ENCODE measurements at regions not wholly inside any gene's neighbourhood (a gene's known extent, or its start where the extent isn't known, plus 50 kb on each side); places are given as distances from the start of the nearest gene placed in this dataset.

DNA sequence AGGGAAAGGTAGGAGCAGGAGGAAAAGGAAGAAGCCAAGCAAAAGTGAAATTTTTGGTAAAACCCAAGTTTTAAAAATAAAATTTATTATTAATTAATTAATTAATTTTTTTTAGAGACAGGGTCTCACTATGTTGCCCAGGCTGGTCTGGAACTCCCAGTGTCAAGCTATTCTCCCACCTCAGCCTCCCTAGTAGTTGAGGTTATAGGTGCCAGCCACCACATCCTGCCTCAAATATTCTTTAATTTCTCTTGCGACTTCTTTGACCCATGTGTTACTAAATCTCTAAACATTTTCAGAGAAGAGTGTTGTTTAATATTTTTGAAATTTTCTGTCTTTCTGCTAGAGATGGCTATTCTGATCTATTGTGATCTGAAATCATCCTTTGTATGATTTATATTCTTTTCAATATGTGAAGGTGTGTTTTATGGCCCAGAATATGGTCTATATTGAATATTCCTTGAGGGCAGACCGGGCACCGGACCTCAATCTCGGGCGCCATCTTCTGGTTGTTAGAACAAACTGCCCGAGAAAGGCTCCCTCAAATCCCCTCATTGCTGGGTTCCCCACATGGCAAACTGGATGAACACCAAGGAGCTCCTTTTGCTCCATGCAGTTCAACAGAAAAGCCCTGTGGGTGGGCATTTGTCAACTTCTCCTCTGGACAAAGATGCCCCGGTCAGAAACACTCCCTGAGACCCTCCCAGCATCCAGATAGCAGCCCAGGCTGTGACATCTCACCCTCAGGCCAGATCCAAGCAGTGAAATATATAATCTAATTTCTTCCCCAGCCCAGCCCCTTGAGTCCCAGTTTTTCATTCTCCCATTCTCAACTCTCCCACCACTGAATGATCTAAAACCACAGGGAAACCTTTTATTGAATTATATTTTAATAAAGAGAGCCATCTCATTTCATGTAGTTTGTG is 110.5 kb downstream of the ASCL4 start:
- ChIA-PET POLR2A (no interaction called here), CTCF (interaction anchor here (0.7 kb wide), 1 partner anchor 127 kb away, joined by 3 read pairs; no protein-coding TSS in a partner anchor)
- Histone ChIP-seq H3K4me3 (ENCODE audit: low read length) (no peak overlapping the region), H3K9me3 (ENCODE audit: control insufficient read depth in 2 of 3, low read length in 3 of 3) (no peaks in the 10 kb centered on the region), H3K4me1 (ENCODE audit: control insufficient read depth in 2 of 2, insufficient read depth in 2 of 2, low read length in 2 of 2) (no peaks in the 10 kb centered on the region), H3K27ac (ENCODE audit: low read depth, low read length) (no peak overlapping the region), H3K27me3 (ENCODE audit: control insufficient read depth in 2 of 2, insufficient read depth in 2 of 2, low read length in 2 of 2) (no peaks in the 10 kb centered on the region), H3K36me3 (ENCODE audit: control insufficient read depth in 2 of 3, insufficient read depth in 3 of 3, low read length in 3 of 3) (no peaks in the 10 kb centered on the region)
- DNase-seq, result peak in 5 of 9 donors; percentile 5 to 29 (median 13)
- intact Hi-C loops (cut with micrococcal nuclease), result loop anchor here (1.0 to 5.0 kb wide), 5 partner anchors 123 to 753 kb away; partner anchors contain the start of gene PRDM4 (in 2 of the 2)
- peaks cover 7 to 21% (median 13%) of the 10 kb centered on the region in 5 donors for H3K27me3 Mint-ChIP-seq
- H3K4me3 Mint-ChIP-seq, result no peak overlapping the region
- no peaks in the 10 kb centered on the region for H3K4me1 Mint-ChIP-seq
- H3K9me3 Mint-ChIP-seq, result no peaks in the 10 kb centered on the region
- H3K36me3 Mint-ChIP-seq, result no peaks in the 10 kb centered on the region
- H3K27ac Mint-ChIP-seq, result no peak overlapping the region
- peak; percentile 60 for ATAC-seq

- no peaks in the 10 kb centered on the region for H3K4me1 ChIP-seq (ENCODE audit: control insufficient read depth in 2 of 2, insufficient read depth in 2 of 2, low read length in 2 of 2)
- POLR2A ChIA-PET, result no interaction called here
- H3K9me3 Mint-ChIP-seq, result no peaks in the 10 kb centered on the region
- H3K27ac ChIP-seq (ENCODE audit: low read depth, low read length), result no peak overlapping the region
- CTCF ChIA-PET, result no interaction called here
- no peaks in the 10 kb centered on the region for H3K36me3 Mint-ChIP-seq
- no peak for DNase-seq
- no peak for ATAC-seq
- H3K27me3 Mint-ChIP-seq, result peaks cover 6 to 28% (median 23%) of the 10 kb centered on the region in 5 donors
- no peaks in the 10 kb centered on the region for H3K36me3 ChIP-seq (ENCODE audit: control insufficient read depth in 2 of 3, insufficient read depth in 3 of 3, low read length in 3 of 3)
- no peaks in the 10 kb centered on the region for H3K4me1 Mint-ChIP-seq
- intact Hi-C loops (cut with micrococcal nuclease), result loop anchor here (5.0 kb wide), 2 partner anchors 126 to 756 kb away; partner anchors contain the start of gene PRDM4 (in 1 of the 2)
- no peaks in the 10 kb centered on the region for H3K27me3 ChIP-seq (ENCODE audit: control insufficient read depth in 2 of 2, insufficient read depth in 2 of 2, low read length in 2 of 2)
- no peak overlapping the region for H3K4me3 ChIP-seq (ENCODE audit: low read length)
- no peak overlapping the region for H3K4me3 Mint-ChIP-seq
- H3K9me3 ChIP-seq (ENCODE audit: control insufficient read depth in 2 of 3, low read length in 3 of 3), result no peaks in the 10 kb centered on the region
- H3K27ac Mint-ChIP-seq, result no peak overlapping the region
Observed at GRCh38 chr12:107888789-107889188, 114.3 kb downstream of the ASCL4 start.

GRCh38 chr12:107891967-107892366 is 117.5 kb downstream of the ASCL4 start:
- ChIA-PET CTCF (no interaction called here), POLR2A (no interaction called here)
- Histone ChIP-seq H3K4me1 (ENCODE audit: control insufficient read depth in 2 of 2, insufficient read depth in 2 of 2, low read length in 2 of 2) (no peaks in the 10 kb centered on the region), H3K36me3 (ENCODE audit: control insufficient read depth in 2 of 3, insufficient read depth in 3 of 3, low read length in 3 of 3) (no peaks in the 10 kb centered on the region), H3K9me3 (ENCODE audit: control insufficient read depth in 2 of 3, low read length in 3 of 3) (no peaks in the 10 kb centered on the region), H3K27ac (ENCODE audit: low read depth, low read length) (no peak overlapping the region), H3K27me3 (ENCODE audit: control insufficient read depth in 2 of 2, insufficient read depth in 2 of 2, low read length in 2 of 2) (no peaks in the 10 kb centered on the region), H3K4me3 (ENCODE audit: low read length) (no peak overlapping the region)
- DNase-seq (no peak), ATAC-seq (no peak)
- Mint-ChIP-seq H3K36me3 (no peaks in the 10 kb centered on the region), H3K4me1 (no peaks in the 10 kb centered on the region), H3K9me3 (peaks cover 0 to 2% (median 0%) of the 10 kb centered on the region in 11 donors), H3K27ac (no peak overlapping the region), H3K4me3 (no peak overlapping the region), H3K27me3 (peaks cover 2 to 37% (median 23%) of the 10 kb centered on the region in 5 donors)
- intact Hi-C loops (cut with micrococcal nuclease), result no loop called here

DNA sequence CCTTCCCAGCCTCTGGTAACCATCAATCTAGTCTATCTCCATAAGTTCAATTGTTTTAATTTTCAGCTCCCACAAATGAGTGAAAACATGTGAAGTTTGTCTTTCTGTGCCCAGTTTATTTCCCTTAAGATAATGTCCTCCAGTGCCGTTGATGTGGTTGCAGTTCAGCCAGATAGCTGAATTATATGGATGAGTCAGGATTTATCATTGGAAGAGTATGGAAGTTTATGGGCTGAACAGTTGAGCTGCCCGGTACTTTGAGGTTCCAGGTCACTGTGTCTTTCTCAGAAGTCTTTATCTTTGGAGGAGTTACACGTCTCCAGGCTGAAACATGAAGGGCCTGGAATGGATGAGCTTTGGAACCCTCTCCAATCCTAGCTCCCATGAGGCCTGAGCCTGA is 120.1 kb downstream of the ASCL4 start:
- intact Hi-C loops (cut with micrococcal nuclease), result no loop called here
- ChIA-PET POLR2A (no interaction called here), CTCF (no interaction called here)
- Mint-ChIP-seq H3K27ac (no peak overlapping the region), H3K27me3 (peaks cover 7 to 33% (median 23%) of the 10 kb centered on the region in 5 donors), H3K9me3 (peaks cover 0 to 2% (median 0%) of the 10 kb centered on the region in 11 donors), H3K4me3 (no peak overlapping the region), H3K4me1 (no peaks in the 10 kb centered on the region), H3K36me3 (no peaks in the 10 kb centered on the region)
- Histone ChIP-seq H3K36me3 (ENCODE audit: control insufficient read depth in 2 of 3, insufficient read depth in 3 of 3, low read length in 3 of 3) (no peaks in the 10 kb centered on the region), H3K27ac (ENCODE audit: low read depth, low read length) (no peak overlapping the region), H3K4me1 (ENCODE audit: control insufficient read depth in 2 of 2, insufficient read depth in 2 of 2, low read length in 2 of 2) (no peaks in the 10 kb centered on the region), H3K27me3 (ENCODE audit: control insufficient read depth in 2 of 2, insufficient read depth in 2 of 2, low read length in 2 of 2) (no peaks in the 10 kb centered on the region), H3K9me3 (ENCODE audit: control insufficient read depth in 2 of 3, low read length in 3 of 3) (no peaks in the 10 kb centered on the region), H3K4me3 (ENCODE audit: low read length) (no peak overlapping the region)
- DNase-seq (no peak), ATAC-seq (no peak)

GRCh38 chr12:107895966-107896365 is 121.5 kb downstream of the ASCL4 start:
- Histone ChIP-seq H3K4me3 (ENCODE audit: low read length) (no peak overlapping the region), H3K27me3 (ENCODE audit: control insufficient read depth in 2 of 2, insufficient read depth in 2 of 2, low read length in 2 of 2) (no peaks in the 10 kb centered on the region), H3K9me3 (ENCODE audit: control insufficient read depth in 2 of 3, low read length in 3 of 3) (no peaks in the 10 kb centered on the region), H3K4me1 (ENCODE audit: control insufficient read depth in 2 of 2, insufficient read depth in 2 of 2, low read length in 2 of 2) (no peaks in the 10 kb centered on the region), H3K36me3 (ENCODE audit: control insufficient read depth in 2 of 3, insufficient read depth in 3 of 3, low read length in 3 of 3) (no peaks in the 10 kb centered on the region), H3K27ac (ENCODE audit: low read depth, low read length) (no peak overlapping the region)
- Mint-ChIP-seq H3K9me3 (peaks cover 0 to 2% (median 0%) of the 10 kb centered on the region in 11 donors), H3K4me1 (no peaks in the 10 kb centered on the region), H3K27me3 (peaks cover 14 to 46% (median 34%) of the 10 kb centered on the region in 5 donors), H3K36me3 (no peaks in the 10 kb centered on the region), H3K27ac (no peak overlapping the region), H3K4me3 (no peak overlapping the region)
- ATAC-seq (no peak), DNase-seq (no peak)
- intact Hi-C loops (cut with micrococcal nuclease), result no loop called here
- ChIA-PET CTCF (no interaction called here), POLR2A (no interaction called here)

GRCh38 chr12:107900588-107900987 is 126.1 kb downstream of the ASCL4 start:
- Mint-ChIP-seq H3K4me3 (no peak overlapping the region), H3K27me3 (peaks cover 38 to 73% (median 53%) of the 10 kb centered on the region in 5 donors), H3K27ac (no peak overlapping the region), H3K4me1 (peaks cover 0 to 8% (median 6%) of the 10 kb centered on the region in 7 donors), H3K9me3 (peaks cover 0 to 2% (median 0%) of the 10 kb centered on the region in 11 donors), H3K36me3 (no peaks in the 10 kb centered on the region)
- ATAC-seq, result no peak
- no peaks in the 10 kb centered on the region for H3K9me3 ChIP-seq (ENCODE audit: control insufficient read depth in 2 of 3, low read length in 3 of 3)
- CTCF ChIA-PET, result no interaction called here
- DNase-seq, result no peak
- intact Hi-C loops (cut with micrococcal nuclease), result no loop called here
- no peaks in the 10 kb centered on the region for H3K4me1 ChIP-seq (ENCODE audit: control insufficient read depth in 2 of 2, insufficient read depth in 2 of 2, low read length in 2 of 2)
- POLR2A ChIA-PET, result no interaction called here
- H3K27ac ChIP-seq (ENCODE audit: low read depth, low read length), result no peak overlapping the region
- H3K36me3 ChIP-seq (ENCODE audit: control insufficient read depth in 2 of 3, insufficient read depth in 3 of 3, low read length in 3 of 3), result no peaks in the 10 kb centered on the region
- H3K4me3 ChIP-seq (ENCODE audit: low read length), result no peak overlapping the region
- H3K27me3 ChIP-seq (ENCODE audit: control insufficient read depth in 2 of 2, insufficient read depth in 2 of 2, low read length in 2 of 2), result no peaks in the 10 kb centered on the region

Data from naive thymus-derived CD4-positive, alpha-beta T cell (primary cell).